Hematopoietic multipotent progenitor cell treated with erythropoietin and hydrocortisone succinate and interleukin-3 and kit ligand, for 6 days (in vitro differentiated cells): ENCODE measurements at regions not wholly inside any gene's neighbourhood (a gene's known extent, or its start where the extent isn't known, plus 50 kb on each side); places are given as distances from the start of the nearest gene placed in this dataset.

Experiments
- DNase-seq: peaks from one replicate; pipeline ENCODE4 v3.0.0-alpha.2; 2015

- no peak for DNase-seq
Observed at GRCh38 chr15:69996321-69997160, 101.2 kb downstream of the TLE3 start.

- DNase-seq = no peak
Observed at GRCh38 chr15:69997161-69997485, 100.6 kb downstream of the TLE3 start.
